ENCODE measurements at regions not wholly inside any gene's neighbourhood (a gene's known extent, or its start where the extent isn't known, plus 50 kb on each side); places are given as distances from the start of the nearest gene placed in this dataset.

DNA sequence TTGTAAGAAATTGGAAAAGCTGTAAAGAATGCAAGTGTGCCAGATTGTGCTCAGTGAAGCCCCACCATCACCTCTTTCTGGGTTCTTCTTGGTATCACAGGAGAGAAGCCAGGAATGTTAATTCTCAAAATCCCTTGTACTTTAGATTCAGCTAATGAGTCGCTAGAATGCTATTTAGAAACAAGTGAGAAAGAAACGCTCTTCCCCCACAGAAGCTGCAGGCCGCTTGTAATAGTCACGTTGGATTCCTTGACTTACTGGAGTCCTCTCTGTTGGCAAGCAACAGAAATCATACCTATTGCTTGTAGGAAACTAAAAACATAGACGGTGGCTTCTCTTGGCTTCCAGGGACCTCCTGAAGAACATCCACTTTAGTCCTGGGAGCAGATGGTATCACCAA lies 375.6 kb upstream of the LRATD1 start:
- Histone ChIP-seq H3K27ac (no peak overlapping the region), H3K4me1 (no peaks in the 10 kb centered on the region), H3K9me3 (no peaks in the 10 kb centered on the region), H3K36me3 (no peaks in the 10 kb centered on the region), H3K27me3 (no peaks in the 10 kb centered on the region), H3K4me3 (no peak overlapping the region)
- WGBS, 4 donors = 70 to 81% (median 76%) methylated on average over 5 of the region's 5 CpGs
- TF ChIP-seq POLR2A (IDR thresholded peaks at IDR 0.05) = no peak
- no peak for TF ChIP-seq CTCF (IDR thresholded peaks at IDR 0.05)
- intact Hi-C loops (cut with DNase I) = no loop called here
- ATAC-seq = no peak
- DNase-seq = no peak

GRCh38 chr2:14257801-14258507 lies 374.6 kb upstream of the LRATD1 start:
- TF ChIP-seq CTCF (IDR thresholded peaks at IDR 0.05) = no peak
- H3K4me3 ChIP-seq = no peak overlapping the region
- H3K27me3 ChIP-seq = no peaks in the 10 kb centered on the region
- DNase-seq (no peak), ATAC-seq (no peak)
- no peaks in the 10 kb centered on the region for H3K36me3 ChIP-seq
- H3K9me3 ChIP-seq = no peaks in the 10 kb centered on the region
- no peaks in the 10 kb centered on the region for H3K4me1 ChIP-seq
- H3K27ac ChIP-seq = no peak overlapping the region
- intact Hi-C loops (cut with DNase I) = no loop called here

- no peak for TF ChIP-seq CTCF (IDR thresholded peaks at IDR 0.05)
- TF ChIP-seq POLR2A (IDR thresholded peaks at IDR 0.05) = no peak
- Histone ChIP-seq H3K36me3 (no peaks in the 10 kb centered on the region), H3K4me3 (no peak overlapping the region), H3K27ac (no peak overlapping the region), H3K4me1 (no peaks in the 10 kb centered on the region), H3K27me3 (no peaks in the 10 kb centered on the region), H3K9me3 (peaks cover 0 to under 1% (median 0%) of the 10 kb centered on the region in 12 donors)
- intact Hi-C loops (cut with DNase I) = no loop called here
- ATAC-seq = no peak
- DNase-seq = no peak
Measured at GRCh38 chr2:14261771-14262170, 370.7 kb upstream of the LRATD1 start.

DNA sequence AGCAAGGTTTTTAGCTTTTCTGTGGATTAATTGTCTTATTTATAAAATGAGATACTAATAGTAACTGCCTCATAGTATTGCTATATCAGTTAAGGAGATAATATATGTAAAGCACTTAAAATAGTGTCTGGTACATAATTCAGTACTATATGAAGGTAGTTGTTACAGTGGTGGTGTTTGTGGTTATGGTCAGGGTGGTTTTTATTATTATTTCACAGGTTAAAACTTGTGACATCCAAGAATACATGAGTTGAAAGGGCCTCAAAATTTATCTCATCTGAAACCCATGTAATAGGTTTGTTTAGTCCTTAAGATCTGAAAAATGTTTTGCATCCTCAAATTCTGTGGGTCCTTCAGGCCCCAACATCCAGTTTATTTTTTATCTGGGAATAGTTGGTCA lies 369.5 kb upstream of the LRATD1 start:
- TF ChIP-seq CTCF (IDR thresholded peaks at IDR 0.05) = no peak
- no peak for TF ChIP-seq POLR2A (IDR thresholded peaks at IDR 0.05)
- no peak for ATAC-seq
- H3K4me1 ChIP-seq = no peaks in the 10 kb centered on the region
- intact Hi-C loops (cut with DNase I) = no loop called here
- H3K27me3 ChIP-seq = no peaks in the 10 kb centered on the region
- peaks cover 0 to 4% (median 0%) of the 10 kb centered on the region in 12 donors for H3K9me3 ChIP-seq
- no peak overlapping the region for H3K27ac ChIP-seq
- DNase-seq = no peak
- H3K4me3 ChIP-seq = no peak overlapping the region
- no peaks in the 10 kb centered on the region for H3K36me3 ChIP-seq

All from heart left ventricle (tissue), 16 donors.